Kasumi-1 (cell line): ENCODE measurements at regions not wholly inside any gene's neighbourhood (a gene's known extent, or its start where the extent isn't known, plus 50 kb on each side); places are given as distances from the start of the nearest gene placed in this dataset.
A peak's percentile ranks its signal among the peaks of the same experiment; 100 is the strongest.

Source experiments
- DNase-seq, 2 experiments: peaks; one replicate each; lab custom pipeline; 2025; lab: John Stamatoyannopoulos, UW

DNA sequence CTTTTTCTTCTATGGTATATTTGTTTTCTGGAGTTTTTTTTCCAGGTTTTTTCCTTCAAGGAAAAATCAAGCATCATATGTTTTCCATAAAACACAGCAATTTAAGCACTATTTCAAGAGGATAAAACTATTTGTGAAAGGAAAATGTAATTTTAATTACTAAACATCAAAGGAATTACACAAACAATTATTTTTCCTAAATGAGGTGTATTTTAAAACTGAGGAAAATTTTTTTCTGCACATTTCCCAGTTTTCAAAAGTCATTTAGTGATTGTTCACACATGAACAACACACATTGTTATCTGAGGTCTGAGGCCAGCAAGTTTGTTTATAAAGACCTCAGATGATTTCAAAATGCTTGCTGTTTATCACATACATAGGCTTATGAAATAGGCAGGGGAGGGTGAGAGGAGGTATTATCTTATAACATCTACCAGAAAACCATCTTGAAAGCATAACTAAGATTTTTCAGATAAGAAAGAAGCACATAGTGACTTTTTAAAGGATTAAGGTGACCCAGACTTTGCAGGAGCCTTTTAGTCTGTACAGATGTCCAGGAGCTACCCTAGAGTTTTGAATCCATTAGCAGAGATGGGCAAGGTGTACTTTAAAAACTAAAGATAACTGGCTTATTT, 381.6 kb downstream of the GJA1 start:
- no peak for DNase-seq

- DNase-seq, result no peak
Measured at GRCh38 chr6:121823437-121823851, 388.0 kb downstream of the GJA1 start.

- DNase-seq, result no peak
Measured at GRCh38 chr6:121826156-121826810, 390.8 kb downstream of the GJA1 start.

GRCh38 chr6:121828146-121828886, 392.9 kb downstream of the GJA1 start:
- no peak for DNase-seq

DNA sequence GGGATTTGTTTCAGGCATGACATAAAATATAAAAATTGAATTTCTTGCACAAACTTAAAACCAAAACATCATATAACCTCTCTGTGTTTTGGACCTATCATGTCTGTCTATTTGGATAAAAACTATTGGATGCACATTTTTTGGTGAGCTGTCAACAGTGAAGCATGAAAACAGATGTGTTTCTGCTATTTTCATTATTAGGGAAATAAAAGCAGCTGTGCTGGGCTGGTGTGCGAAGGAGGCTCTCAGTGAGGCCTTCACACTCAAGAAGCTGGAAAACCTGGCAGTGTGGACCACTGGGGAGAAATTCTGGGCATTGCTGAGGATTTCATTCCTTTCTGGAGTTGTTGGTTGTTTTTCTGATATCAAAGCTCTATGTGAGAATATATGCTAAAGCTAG, 395.3 kb downstream of the GJA1 start:
- DNase-seq, result no peak

- DNase-seq, result no peak
Measured at GRCh38 chr6:121835662-121836061, 400.2 kb downstream of the GJA1 start.

DNA sequence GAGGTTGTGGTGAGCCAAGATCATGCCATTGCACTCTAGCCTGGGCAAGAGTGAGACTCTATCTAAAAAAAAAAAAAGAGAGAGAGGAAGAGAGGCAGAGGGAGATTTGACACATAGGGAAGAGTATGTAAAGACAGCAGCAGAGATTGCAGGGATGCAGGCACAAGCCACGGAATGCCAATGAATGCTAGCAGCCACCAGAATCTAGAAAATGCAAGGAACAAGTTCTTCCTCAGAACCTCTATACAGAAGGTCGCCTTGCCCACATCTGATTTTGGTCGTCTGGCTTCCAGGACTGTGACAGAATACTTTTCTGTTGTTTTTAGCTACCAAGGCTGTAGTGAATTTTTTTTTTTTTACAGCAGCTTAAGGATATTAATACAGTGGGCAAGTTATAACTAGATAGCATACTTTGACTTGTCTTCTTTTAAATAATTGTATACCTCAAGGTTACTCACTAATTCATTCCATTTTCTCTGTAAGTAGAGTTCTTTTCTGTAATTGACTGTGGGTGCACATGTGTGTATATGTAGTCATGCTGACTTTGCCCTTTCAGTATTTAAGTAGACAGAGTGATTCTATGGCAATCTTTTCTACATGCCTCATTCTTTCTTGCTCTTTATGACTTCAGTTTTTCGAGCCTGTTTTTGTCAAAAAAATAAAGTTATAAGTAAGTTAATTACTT, 402.2 kb downstream of the GJA1 start:
- no peak for DNase-seq

- DNase-seq, result peak; percentile 60 to 67
Measured at GRCh38 chr6:121838842-121839241, 403.4 kb downstream of the GJA1 start.

DNA sequence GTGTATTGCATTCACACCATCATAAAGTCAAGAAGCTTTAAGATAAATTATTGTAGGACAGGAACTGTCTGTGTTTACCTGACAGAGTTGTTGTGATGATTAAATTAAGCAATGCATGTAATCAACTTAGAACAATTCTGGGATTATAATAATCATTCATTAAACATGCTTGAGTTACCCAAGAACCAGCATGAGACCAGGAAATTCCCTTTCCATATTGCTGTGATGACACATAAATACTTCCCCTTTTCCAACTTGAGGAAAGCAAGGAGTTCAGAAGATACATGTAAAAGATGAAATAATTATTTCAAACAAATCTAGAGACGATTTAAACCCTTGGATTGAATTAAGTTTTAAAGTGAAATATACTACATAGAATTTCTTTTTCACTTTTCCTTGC, 404.4 kb downstream of the GJA1 start:
- no peak for DNase-seq

GRCh38 chr6:121844898-121845297, 409.5 kb downstream of the GJA1 start:
- DNase-seq, result no peak

DNA sequence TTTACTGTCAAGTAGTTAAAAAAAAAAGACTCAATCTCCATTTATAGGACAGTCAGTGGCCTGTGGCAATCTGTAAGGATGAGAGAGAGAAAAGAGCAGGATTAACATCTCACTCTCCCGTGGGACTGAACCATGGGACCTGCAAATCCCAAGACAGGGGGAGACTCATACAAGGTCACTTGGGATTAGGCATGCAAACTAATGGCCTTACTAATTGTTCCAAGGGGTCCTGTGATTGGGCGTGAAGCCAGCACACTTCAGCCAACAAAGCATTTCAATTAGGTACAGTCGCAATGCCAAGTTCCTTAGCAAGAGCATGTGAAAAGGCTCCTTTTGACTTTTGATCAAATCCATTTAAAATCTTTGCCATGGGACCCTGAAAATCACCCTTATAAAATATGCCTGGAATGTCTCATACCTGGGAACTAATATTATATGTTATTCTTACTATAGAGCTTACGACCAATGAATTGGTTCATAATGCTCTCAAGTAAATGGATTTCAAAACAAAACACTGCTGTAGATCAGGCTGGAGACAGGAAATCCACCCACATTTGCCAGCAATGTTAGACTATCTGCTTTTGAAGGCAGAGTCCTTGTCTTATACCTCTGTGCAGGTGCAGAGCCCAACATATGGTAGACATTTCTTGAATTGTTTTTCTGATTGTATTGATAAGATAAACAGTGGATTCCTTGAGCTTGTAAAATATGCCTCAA, 412.5 kb downstream of the GJA1 start:
- DNase-seq, result no peak

DNA sequence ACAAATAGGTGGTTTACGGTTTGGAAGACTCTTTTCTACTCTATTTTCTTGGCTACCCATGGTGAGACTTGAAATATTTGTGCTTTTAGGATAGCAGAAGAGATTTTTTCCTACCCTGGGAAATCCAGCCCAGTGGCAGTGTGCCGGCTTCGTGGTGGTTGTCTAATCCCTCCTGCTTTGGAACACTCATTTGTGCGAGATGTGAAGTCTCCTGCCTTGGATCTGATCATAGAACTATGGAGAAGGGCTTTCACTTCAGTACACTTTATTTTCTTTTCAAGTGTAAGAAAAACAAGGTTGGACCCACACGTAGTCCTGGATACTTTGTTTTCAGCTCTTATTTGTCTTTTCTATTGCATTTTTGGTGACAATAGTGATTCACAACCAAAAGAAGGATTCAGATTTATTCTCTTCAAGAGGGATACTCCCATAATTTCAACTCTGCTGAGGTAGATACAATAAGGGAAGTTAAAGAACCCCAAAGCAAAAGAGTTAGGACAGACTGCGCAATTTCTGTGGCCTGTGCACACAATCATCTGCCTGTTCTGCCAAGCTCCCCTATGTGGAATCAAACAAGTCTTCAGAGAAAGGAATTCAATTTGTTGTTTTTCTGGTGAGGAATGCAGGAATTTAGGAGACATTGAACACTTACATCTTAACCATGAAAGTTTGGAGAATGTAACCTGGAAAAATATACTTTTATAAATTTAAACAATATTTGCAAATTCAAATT, 413.2 kb downstream of the GJA1 start:
- no peak for DNase-seq

- peak; percentile 67 to 76 for DNase-seq
Measured at GRCh38 chr6:121849477-121849876, 414.0 kb downstream of the GJA1 start.

GRCh38 chr6:121851056-121851455, 415.6 kb downstream of the GJA1 start:
- no peak for DNase-seq

- no peak for DNase-seq
Measured at GRCh38 chr6:121853686-121854085, 418.2 kb downstream of the GJA1 start.

DNA sequence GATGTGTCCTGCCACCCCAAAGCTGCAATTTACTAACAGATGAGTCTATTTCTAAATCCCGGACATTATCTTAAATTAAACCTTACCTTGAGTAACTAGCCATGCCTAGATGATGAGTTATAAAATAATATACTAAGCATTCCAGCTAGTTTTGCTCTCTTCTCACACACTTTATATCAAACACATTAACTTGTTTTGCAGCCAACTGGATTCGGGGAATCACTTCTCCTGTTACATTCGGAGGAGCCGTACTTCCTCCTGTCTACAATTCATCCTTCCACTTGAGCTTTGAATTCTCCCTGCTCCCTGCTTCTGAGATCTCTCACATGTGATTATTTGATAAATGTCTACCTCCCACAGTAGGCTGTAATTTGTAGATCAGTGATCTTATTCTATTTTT, 420.1 kb downstream of the GJA1 start:
- DNase-seq, result no peak

DNA sequence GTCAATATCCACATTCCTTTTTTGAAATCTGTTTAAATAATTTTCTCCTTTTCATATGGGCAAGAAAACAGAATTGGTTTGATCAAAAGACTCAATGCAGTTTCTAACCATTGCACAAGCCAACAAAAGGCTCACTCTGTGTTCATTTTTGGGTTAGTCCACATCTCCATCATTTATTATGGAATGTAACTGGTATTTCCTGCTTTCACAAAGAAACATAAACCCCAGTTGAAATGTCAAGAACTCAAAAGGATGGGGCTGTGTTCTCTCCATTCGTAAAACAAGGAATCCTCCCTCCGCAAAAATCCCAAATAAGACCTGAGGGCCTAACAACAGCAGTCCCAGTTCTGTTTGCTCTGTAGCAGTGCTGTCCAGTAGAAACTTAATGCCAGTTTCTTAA, 420.9 kb downstream of the GJA1 start:
- DNase-seq, result no peak

DNA sequence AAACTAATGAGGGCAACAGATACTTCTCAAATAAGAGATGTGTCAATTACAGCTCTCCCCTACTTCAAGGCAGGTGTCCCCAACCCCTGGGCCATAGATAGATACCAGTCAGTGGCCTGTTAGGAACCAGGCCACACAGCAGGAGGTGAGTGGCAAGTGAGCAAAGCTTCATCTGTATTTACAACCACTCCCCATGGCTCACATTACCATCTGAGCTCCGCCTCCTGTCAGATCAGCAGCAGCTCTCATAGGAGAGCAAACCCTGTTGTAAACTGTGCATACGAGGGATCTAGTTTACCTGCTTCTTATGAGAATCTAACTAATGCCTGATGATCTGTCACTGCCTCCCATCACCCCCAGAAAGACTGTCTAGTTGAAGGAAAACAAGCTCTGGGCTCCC, 422.1 kb downstream of the GJA1 start:
- DNase-seq, result no peak

GRCh38 chr6:121858310-121858709, 422.9 kb downstream of the GJA1 start:
- DNase-seq, result no peak

GRCh38 chr6:121858986-121859385, 423.5 kb downstream of the GJA1 start:
- no peak for DNase-seq

- DNase-seq, result no peak
Measured at GRCh38 chr6:121865811-121866210, 430.4 kb downstream of the GJA1 start.
